Activated B cell treated with CpG ODN at 0.5 μM for 24 hours (primary cell): ENCODE measurements at regions not wholly inside any gene's neighbourhood (a gene's known extent, or its start where the extent isn't known, plus 50 kb on each side); places are given as distances from the start of the nearest gene placed in this dataset.

Experiments used
- ATAC-seq: fragments of 200-7000 bp; cut with Tn5 transposase; one replicate; pipeline ENCODE4 v1.10.0; 2021; ENCODE audit warnings: low read depth, mild to moderate bottlenecking, moderate library complexity
- CTCF ChIA-PET: fragments of 350-600 bp; sonication (Branson Sonifier 250); formaldehyde crosslinking; loops from one replicate; lab custom pipeline; 2021; ENCODE audit warnings: antibody characterized with exemption; lab: Charles Lee
- POLR2A ChIA-PET: fragments of 350-600 bp; sonication (Branson Sonifier 250); formaldehyde crosslinking; loops from one replicate; lab custom pipeline; 2021; ENCODE audit warnings: antibody characterized with exemption; lab: Charles Lee
- DNase-seq: peaks from one replicate; pipeline ENCODE4 v3.0.0; 2022
- H3K27ac Mint-ChIP-seq: one replicate; pipeline ENCODE4 v1.8.0; 2020; ENCODE audit warnings: mixed read lengths
- H3K27me3 Mint-ChIP-seq: one replicate; pipeline ENCODE4 v1.8.0; 2021; ENCODE audit warnings: mixed read lengths
- H3K36me3 Mint-ChIP-seq: one replicate; pipeline ENCODE4 v1.8.0; 2021; ENCODE audit warnings: low read depth, mixed read lengths
- H3K4me1 Mint-ChIP-seq: one replicate; pipeline ENCODE4 v1.8.0; 2021; ENCODE audit warnings: mixed read lengths
- H3K4me3 Mint-ChIP-seq: one replicate; pipeline ENCODE4 v1.8.0; 2020; ENCODE audit warnings: mild to moderate bottlenecking, mixed read lengths
- H3K9me3 Mint-ChIP-seq: one replicate; pipeline ENCODE4 v1.8.0; 2020; ENCODE audit warnings: mixed read lengths
- CTCF ChIP-seq: fragments of 200-600 bp; IDR thresholded peaks from one replicate; pipeline ENCODE4 v1.8.0; 2022; ENCODE audit warnings: antibody characterized with exemption, mild to moderate bottlenecking
- intact Hi-C: fragments of 100-400 bp; cut with micrococcal nuclease; formaldehyde crosslinking; loops from one replicate; pipeline ENCODE4 v1.15.1; 2024

DNA sequence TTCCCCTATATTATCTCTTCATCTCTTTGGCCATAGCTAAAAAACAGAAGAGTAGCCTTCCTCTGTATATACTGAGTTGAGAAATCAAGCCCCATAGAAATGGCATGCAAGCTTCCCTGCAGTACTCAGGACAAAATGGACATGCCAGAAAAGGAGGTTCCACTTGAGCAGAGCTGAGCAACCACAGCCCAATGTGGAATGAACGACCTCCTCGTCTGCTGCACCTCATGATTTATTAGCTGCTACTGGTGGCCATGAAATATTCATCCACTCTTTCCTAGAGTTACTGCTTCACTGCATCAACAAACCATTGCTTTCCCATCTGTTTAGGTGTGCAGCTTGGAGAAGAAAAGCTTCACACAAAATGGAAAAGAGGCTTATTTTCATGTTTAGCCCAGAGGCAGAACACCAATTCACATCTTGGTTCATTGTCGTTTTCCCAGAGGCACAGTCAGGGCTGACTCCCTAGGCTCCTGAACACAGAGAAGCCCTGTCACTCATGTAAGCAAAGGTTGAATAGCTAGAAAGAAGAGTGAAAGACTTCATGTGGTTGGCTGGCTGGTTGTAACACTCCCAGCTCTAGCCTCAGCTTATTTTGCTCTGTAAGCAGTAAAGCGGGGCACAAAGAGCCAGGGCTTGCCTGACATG is 148.0 kb downstream of the TSEN15 start:
- no peaks in the 10 kb centered on the region for H3K4me1 Mint-ChIP-seq
- ATAC-seq = no peak
- intact Hi-C loops = no loop called here
- H3K27me3 Mint-ChIP-seq = peaks cover 2% of the 10 kb centered on the region
- no peaks in the 10 kb centered on the region for H3K9me3 Mint-ChIP-seq
- no peak for DNase-seq
- no peak overlapping the region for H3K4me3 Mint-ChIP-seq
- ChIA-PET CTCF (no interaction called here), POLR2A (no interaction called here)
- H3K36me3 Mint-ChIP-seq = no peaks in the 10 kb centered on the region
- no peak for TF ChIP-seq CTCF
- H3K27ac Mint-ChIP-seq = no peak overlapping the region

- Mint-ChIP-seq H3K36me3 (no peaks in the 10 kb centered on the region), H3K4me1 (no peaks in the 10 kb centered on the region), H3K9me3 (no peaks in the 10 kb centered on the region), H3K27ac (no peak overlapping the region), H3K27me3 (peaks cover 2% of the 10 kb centered on the region), H3K4me3 (no peak overlapping the region)
- ChIA-PET POLR2A (no interaction called here), CTCF (no interaction called here)
- ATAC-seq = no peak
- TF ChIP-seq CTCF = no peak
- DNase-seq = no peak
- intact Hi-C loops = no loop called here
Measured at GRCh38 chr1:184208622-184209021, 157.1 kb downstream of the TSEN15 start.

DNA sequence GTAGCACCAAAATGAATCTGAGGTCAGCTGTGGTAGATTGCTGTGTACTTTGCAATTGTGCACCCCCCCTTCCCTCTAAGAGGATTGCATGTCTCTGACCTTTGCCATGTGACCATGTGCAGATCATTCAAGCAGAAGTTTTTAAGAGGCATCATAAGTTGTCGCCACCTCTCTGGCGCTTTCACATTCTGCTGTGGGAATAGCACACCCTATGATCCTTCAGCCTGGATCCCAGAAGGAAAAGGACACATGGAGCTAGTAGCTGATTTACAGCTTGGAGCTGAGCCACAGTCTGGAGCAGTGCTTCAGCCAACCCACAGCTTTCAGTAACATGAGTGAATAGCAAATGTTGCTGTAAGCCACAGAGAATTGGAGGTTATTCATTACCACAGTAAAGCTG is 158.5 kb downstream of the TSEN15 start:
- Mint-ChIP-seq H3K36me3 (no peaks in the 10 kb centered on the region), H3K9me3 (no peaks in the 10 kb centered on the region), H3K27me3 (peaks cover 2% of the 10 kb centered on the region), H3K4me3 (no peak overlapping the region), H3K27ac (no peak overlapping the region), H3K4me1 (no peaks in the 10 kb centered on the region)
- ChIA-PET CTCF (no interaction called here), POLR2A (no interaction called here)
- ATAC-seq = no peak
- no peak for TF ChIP-seq CTCF
- intact Hi-C loops = no loop called here
- DNase-seq = no peak

DNA sequence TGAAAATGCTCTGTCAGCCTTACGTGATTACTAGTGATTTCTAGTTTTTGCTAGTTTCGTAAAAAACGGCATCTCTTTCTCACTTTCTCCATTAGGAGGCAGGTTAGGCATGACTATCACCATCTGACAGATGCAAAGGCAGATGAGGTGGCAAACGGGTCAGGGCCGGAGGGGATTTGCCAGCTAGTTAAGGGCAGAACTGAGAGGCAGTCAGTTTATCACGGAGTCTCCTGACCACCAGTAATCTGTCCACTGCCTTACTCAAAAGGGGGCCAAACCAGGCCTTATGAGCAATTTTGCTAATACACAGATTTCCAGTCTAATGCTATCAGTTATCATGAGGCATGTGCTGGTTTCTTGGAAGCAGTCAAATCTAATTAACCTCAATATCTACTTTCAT is 159.3 kb downstream of the TSEN15 start:
- ChIA-PET POLR2A (no interaction called here), CTCF (no interaction called here)
- no peaks in the 10 kb centered on the region for H3K9me3 Mint-ChIP-seq
- no peak for DNase-seq
- ATAC-seq = no peak
- no peak for TF ChIP-seq CTCF
- H3K4me3 Mint-ChIP-seq = no peak overlapping the region
- peaks cover 2% of the 10 kb centered on the region for H3K27me3 Mint-ChIP-seq
- no peaks in the 10 kb centered on the region for H3K36me3 Mint-ChIP-seq
- intact Hi-C loops = no loop called here
- no peak overlapping the region for H3K27ac Mint-ChIP-seq
- no peaks in the 10 kb centered on the region for H3K4me1 Mint-ChIP-seq

DNA sequence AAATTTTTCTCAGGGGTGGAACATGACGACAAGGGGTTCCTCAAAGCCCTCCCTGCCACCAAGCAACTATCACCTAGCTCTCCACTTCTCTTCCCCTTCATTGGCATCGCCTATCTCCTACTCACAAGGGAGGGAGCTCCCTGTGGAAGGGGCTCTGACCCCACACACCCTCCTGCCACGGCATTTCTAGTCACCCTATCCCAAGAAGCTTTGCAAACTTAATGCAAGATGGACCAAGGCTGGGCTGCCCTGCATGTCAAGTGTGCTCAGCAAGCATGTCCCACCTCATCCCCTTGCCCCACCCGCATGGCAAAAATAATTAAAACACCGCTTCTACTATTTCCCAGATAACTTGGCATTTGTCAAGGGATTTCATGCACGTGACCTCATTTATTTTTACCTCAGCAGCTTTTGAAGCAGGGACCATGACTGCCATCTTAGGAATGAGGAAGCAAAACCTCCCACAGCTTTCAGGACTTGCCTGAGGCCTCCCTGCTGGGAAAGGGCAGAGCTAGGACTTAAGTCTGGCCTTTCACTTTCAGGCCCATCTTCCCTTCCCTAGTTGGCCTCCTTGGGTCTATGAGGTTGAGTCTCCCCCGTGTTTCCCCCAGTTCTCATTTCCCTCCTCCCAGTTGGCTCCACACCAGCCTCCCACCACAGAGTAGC is 161.3 kb downstream of the TSEN15 start:
- ChIA-PET POLR2A (no interaction called here), CTCF (no interaction called here)
- no peak for TF ChIP-seq CTCF
- no peaks in the 10 kb centered on the region for H3K36me3 Mint-ChIP-seq
- no peaks in the 10 kb centered on the region for H3K9me3 Mint-ChIP-seq
- no peaks in the 10 kb centered on the region for H3K27me3 Mint-ChIP-seq
- intact Hi-C loops = no loop called here
- DNase-seq = no peak
- H3K4me1 Mint-ChIP-seq = no peaks in the 10 kb centered on the region
- no peak for ATAC-seq
- H3K4me3 Mint-ChIP-seq = no peak overlapping the region
- no peak overlapping the region for H3K27ac Mint-ChIP-seq
